ENCODE measurements at regions not wholly inside any gene's neighbourhood (a gene's known extent, or its start where the extent isn't known, plus 50 kb on each side); places are given as distances from the start of the nearest gene placed in this dataset.

DNA sequence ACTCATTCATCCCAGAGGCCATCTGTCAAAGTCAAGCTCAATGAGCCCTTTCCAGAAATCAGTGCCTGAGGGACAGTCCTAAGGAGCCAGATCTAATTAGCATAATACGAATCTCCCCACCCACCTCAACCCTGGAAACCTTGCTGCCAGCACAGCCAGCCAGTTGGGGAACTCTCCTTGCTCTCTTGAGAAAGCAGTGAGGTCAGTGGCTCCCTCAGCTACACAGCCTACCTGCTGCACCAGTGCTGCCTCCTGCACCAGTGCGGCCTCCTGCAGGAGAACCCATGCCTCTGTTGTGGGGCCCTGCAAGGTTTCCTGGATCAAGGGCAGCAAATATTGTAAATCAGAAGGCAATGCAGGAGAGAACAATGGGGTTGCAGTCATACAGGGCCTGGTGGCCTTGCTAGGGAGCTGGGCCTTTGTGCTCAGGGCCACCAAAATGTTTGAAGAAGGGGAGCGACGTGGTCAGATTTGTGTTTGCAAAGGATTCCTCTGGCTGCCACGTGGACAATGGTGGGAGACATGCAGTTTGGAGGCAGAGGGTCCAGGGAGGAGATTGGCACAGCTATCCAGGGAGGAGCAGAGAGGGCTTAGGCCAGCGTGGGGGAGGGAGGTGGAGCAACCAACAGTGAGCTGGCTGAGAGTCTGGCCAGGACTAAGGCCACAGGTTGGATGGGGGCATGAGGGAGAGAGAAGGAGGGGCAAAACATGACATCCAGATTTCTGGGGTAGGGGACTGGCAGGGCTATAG lies 124.3 kb upstream of the MAMLD1 start:
- TF ChIP-seq, protein P1, sequence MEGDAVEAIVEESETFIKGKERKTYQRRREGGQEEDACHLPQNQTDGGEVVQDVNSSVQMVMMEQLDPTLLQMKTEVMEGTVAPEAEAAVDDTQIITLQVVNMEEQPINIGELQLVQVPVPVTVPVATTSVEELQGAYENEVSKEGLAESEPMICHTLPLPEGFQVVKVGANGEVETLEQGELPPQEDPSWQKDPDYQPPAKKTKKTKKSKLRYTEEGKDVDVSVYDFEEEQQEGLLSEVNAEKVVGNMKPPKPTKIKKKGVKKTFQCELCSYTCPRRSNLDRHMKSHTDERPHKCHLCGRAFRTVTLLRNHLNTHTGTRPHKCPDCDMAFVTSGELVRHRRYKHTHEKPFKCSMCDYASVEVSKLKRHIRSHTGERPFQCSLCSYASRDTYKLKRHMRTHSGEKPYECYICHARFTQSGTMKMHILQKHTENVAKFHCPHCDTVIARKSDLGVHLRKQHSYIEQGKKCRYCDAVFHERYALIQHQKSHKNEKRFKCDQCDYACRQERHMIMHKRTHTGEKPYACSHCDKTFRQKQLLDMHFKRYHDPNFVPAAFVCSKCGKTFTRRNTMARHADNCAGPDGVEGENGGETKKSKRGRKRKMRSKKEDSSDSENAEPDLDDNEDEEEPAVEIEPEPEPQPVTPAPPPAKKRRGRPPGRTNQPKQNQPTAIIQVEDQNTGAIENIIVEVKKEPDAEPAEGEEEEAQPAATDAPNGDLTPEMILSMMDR (IDR thresholded peaks at IDR 0.05; ENCODE audit: low read depth, low read length, missing control alignments) = no peak

DNA sequence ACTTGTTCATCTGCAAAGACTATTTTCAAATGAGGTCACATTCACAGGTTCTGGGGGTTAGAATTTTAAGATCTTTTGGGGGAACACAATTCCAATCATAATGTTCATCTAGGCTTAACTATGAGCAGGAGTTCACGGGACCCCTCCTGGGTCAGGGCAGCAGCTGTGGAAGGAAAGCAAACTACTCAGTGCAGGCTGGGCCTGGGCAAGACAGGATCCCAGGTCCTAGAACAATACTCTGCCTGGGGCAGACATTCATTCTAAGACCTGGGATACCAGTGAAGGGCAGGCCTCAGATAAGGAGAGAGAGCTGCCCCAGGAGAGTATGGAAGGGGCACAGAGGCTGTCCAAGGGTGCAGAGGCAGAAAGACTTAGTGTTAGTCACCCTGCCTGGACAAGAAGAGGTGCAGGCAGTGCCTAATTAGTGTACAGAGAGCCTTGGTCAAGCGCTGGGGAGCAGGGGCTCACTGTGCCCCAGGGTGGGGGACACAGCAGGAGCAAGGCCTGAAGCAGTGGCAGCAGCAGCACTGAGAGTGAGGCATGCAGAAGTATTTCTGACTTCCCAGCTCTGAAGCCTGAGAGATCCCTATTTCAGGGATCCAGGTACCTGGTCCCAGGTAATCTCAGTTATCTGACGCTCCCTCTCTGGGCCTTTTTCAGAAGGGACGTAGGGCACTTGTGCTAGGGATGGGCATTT lies 123.0 kb upstream of the MAMLD1 start:
- no peak for DNase-seq (ENCODE audit: low read depth)
- no peak overlapping the region for H3K4me3 ChIP-seq (ENCODE audit: low read depth, low read length)
- TF ChIP-seq, protein P1 (IDR thresholded peaks at IDR 0.05; ENCODE audit: low read depth, low read length, missing control alignments) = no peak

More for the DNA sequence above, 124.3 kb upstream of the MAMLD1 start:
- no peak for DNase-seq (ENCODE audit: low read depth)
- no peak overlapping the region for H3K4me3 ChIP-seq (ENCODE audit: low read depth, low read length)

DNA sequence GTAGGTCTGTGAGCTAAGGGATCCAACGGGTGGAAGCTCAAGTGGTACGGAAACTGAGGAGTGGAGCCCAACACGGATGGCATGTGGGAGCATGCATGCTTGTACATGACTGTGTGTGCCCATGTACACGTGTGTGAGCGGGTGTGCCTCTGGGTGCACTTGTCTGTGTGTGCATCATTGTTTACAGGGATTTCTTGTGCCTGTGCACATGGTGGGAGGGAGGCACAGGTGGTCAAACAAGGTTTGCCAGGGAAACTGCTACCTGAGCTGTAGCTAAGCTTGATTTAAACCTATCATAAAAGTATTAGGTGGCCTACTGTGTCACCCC lies 122.5 kb upstream of the MAMLD1 start:
- DNase-seq (ENCODE audit: low read depth) = no peak
- TF ChIP-seq, protein P1 (IDR thresholded peaks at IDR 0.05; ENCODE audit: low read depth, low read length, missing control alignments) = no peak
- H3K4me3 ChIP-seq (ENCODE audit: low read depth, low read length) = no peak overlapping the region

DNA sequence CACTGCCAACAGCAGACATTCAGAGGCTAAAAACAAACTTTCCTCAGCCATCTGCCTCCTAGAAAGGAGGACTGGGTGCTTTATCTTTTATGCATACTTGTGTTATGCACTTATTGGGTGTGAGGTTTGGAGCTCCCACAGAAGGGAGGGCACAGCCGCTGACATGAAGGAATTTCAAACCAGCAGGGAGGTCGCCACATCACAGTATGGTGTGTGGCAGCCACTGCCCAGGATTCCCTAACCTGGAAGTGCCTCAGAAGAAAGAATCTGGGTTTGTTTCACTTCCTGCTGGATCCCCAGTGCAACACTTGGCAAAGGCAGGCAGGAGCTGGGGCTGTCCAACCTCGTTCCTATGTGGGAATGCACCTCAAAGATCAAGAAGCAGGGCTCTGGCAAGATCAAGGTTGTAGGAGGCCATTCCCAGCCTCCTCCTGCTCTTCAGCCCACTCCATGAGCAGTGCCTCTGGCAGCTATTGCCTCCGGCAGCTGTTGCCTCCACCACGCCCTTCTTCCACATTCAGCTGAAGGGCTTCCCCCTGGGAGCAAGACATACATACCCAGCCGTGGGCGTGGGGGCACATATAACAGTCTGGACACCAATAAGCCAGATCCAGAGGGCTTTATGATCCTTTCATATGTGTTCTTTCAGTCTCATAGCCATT lies 109.0 kb upstream of the MAMLD1 start:
- TF ChIP-seq, protein P1 (IDR thresholded peaks at IDR 0.05; ENCODE audit: low read depth, low read length, missing control alignments) = no peak
- no peak overlapping the region for H3K4me3 ChIP-seq (ENCODE audit: low read depth, low read length)
- DNase-seq (ENCODE audit: low read depth) = no peak

DNA sequence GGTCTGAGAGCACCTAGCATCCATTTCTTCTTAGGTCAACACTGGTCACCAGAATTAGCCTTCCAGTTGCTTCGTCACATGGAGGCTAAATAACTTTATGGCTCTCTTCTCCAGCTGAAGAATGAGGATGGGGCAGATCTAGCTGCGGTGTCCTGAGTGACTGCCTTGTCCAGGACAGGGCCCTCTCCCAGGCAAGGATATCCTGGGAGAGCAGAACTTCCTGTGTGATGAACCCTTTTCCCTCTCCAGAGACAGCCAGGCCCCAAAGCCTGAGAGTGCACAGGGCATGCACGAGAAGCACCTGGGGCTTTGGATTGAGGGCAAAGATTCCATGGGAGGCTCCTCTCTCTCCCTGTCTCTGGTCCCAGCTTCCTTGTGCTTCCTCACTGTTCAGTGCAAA lies 108.2 kb upstream of the MAMLD1 start:
- no peak overlapping the region for H3K4me3 ChIP-seq (ENCODE audit: low read depth, low read length)
- TF ChIP-seq, protein P1 (IDR thresholded peaks at IDR 0.05; ENCODE audit: low read depth, low read length, missing control alignments) = no peak
- no peak for DNase-seq (ENCODE audit: low read depth)

DNA sequence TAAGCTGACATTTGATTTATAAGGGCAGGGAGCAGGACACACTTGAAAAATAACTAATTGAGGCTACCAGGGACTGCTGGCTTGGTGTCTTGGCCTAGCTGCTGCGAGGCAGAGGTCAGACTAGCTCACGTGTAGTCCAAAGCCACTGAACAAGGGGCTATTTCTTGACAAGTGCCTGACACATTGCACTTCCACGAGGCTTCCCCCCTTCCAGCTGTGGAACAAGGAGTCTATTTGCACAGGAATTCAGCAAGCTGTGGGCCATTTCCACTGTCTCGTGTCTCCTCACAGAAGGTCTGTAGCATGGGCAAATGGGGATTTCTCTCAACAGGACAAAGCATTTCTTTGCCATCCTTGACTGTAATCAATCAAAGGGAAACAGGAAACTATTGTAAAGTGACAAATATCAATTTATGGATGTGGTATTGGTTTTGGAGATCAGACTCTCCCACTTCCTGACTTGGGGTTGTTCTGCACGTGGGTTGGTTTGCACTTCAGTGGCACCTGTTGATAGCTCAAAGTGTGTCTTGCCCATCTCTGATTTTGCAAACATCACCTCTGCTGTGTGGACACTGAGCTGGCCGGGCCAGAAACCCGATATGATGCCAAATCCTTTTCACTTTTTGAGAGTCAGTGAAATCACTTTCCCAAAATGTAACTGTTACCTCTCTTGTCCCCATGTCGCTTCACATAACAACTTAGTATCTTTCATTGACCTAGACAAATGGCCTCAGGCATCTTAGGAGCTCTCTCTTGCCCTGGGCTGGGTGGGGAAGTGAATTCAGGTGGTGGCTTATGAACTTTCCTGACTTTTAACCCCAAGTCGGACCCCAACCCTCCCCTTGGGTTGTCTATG lies 107.4 kb upstream of the MAMLD1 start:
- no peak overlapping the region for H3K4me3 ChIP-seq (ENCODE audit: low read depth, low read length)
- TF ChIP-seq, protein P1 (IDR thresholded peaks at IDR 0.05; ENCODE audit: low read depth, low read length, missing control alignments) = no peak
- DNase-seq (ENCODE audit: low read depth) = no peak

Measured in GM12864 (cell line).